Breast epithelium (tissue), 3 donors: ENCODE measurements at regions not wholly inside any gene's neighbourhood (a gene's known extent, or its start where the extent isn't known, plus 50 kb on each side); places are given as distances from the start of the nearest gene placed in this dataset.

ENCODE experiments used
- POLR2A ChIP-seq: fragments of 450-650 bp; IDR thresholded peaks from one replicate; pipeline ENCODE4 v1.6.1; 2016; ENCODE audit warnings: antibody characterized with exemption, mild to moderate bottlenecking, moderate library complexity
- POLR2AphosphoS5 ChIP-seq, 3 donors: sonication (generic); formaldehyde crosslinking; IDR thresholded peaks; one replicate each; pipeline ENCODE4 v1.6.1; 2017; ENCODE audit warnings: antibody characterized with exemption in 3 of 3
- TF ChIP-seq, protein P1 (sequence below), 3 donors: fragments of 450-650 bp; IDR thresholded peaks; one replicate each; pipeline ENCODE4 v1.5.1; 2016 to 2017; ENCODE audit warnings: antibody characterized with exemption in 3 of 3, mild to moderate bottlenecking in 3 of 3, moderate library complexity in 3 of 3

DNA sequence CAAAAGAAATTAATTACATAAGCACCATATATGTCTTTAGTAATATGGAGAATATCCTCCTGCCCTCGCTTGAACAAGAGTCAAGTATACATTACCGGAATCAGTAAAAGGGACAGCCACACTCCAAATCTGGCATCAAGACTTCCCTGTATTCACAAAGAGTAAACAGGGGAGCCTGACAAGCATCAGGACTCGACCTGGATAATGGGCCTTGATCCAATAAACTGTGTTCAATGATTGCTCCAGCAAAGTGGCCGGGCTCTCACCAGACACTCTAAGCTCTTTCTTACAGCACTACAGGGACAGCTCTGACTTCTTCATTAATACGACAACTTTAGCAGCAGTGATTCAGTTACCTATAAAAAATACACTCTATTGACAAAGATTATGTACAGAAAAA is 307.9 kb upstream of the POU3F2 start:
- TF ChIP-seq, protein P1, sequence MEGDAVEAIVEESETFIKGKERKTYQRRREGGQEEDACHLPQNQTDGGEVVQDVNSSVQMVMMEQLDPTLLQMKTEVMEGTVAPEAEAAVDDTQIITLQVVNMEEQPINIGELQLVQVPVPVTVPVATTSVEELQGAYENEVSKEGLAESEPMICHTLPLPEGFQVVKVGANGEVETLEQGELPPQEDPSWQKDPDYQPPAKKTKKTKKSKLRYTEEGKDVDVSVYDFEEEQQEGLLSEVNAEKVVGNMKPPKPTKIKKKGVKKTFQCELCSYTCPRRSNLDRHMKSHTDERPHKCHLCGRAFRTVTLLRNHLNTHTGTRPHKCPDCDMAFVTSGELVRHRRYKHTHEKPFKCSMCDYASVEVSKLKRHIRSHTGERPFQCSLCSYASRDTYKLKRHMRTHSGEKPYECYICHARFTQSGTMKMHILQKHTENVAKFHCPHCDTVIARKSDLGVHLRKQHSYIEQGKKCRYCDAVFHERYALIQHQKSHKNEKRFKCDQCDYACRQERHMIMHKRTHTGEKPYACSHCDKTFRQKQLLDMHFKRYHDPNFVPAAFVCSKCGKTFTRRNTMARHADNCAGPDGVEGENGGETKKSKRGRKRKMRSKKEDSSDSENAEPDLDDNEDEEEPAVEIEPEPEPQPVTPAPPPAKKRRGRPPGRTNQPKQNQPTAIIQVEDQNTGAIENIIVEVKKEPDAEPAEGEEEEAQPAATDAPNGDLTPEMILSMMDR (IDR thresholded peaks at IDR 0.05), result no peak
- no peak for TF ChIP-seq POLR2A
- TF ChIP-seq POLR2AphosphoS5 (IDR thresholded peaks at IDR 0.05), result no peak
